SJCRH30 (cell line): ENCODE measurements at regions not wholly inside any gene's neighbourhood (a gene's known extent, or its start where the extent isn't known, plus 50 kb on each side); places are given as distances from the start of the nearest gene placed in this dataset.

Experiments
- DNase-seq, 2 experiments: peaks; one replicate each; pipeline ENCODE4 v3.0.0-alpha.2; 2015 to 2020
- H3K27ac ChIP-seq: fragments of 250-450 bp; sonication (Bioruptor Pico); 2 replicates; pipeline ENCODE4 v1.5.1; 2020; ENCODE audit warnings: mild to moderate bottlenecking, moderate library complexity
- H3K27me3 ChIP-seq: fragments of 250-450 bp; sonication (Bioruptor Pico); 2 replicates; pipeline ENCODE4 v1.5.1; 2020; ENCODE audit warnings: mild to moderate bottlenecking, moderate library complexity
- H3K36me3 ChIP-seq: fragments of 250-450 bp; sonication (Bioruptor Pico); 2 replicates; pipeline ENCODE4 v1.5.1; 2020; ENCODE audit warnings: mild to moderate bottlenecking, moderate library complexity
- H3K4me1 ChIP-seq: fragments of 250-450 bp; sonication (Bioruptor Pico); 2 replicates; pipeline ENCODE4 v1.5.1; 2020; ENCODE audit warnings: mild to moderate bottlenecking, moderate library complexity
- H3K4me3 ChIP-seq: fragments of 250-450 bp; sonication (Bioruptor Pico); 2 replicates; pipeline ENCODE4 v1.5.1; 2020; ENCODE audit warnings: mild to moderate bottlenecking, moderate library complexity
- H3K9me3 ChIP-seq: fragments of 250-450 bp; sonication (Bioruptor Pico); replicated peaks from 2 replicates; pipeline ENCODE4 v1.5.1; 2020; ENCODE audit warnings: mild to moderate bottlenecking, moderate library complexity

DNA sequence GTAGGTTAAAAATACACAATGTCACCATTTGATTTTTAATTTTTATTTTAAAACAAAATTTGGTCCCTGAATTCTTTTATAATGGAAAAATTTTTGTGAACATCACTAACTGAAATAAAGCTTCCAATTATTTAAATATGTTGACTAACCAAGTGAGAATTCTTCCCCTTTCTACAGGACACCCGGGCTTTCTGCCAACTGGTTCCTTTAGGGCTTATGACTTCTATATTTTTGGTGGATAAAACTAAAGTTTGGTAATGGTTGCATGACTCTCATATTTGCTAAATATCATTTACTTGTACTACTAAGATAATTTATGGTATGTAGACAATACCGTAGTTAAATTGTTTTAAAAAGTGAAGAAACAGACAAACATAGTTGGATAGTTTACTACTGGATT is 291.0 kb upstream of the DOK6 start:
- Histone ChIP-seq H3K4me1 (no peaks in the 10 kb centered on the region), H3K27ac (no peak overlapping the region), H3K9me3 (no peaks in the 10 kb centered on the region), H3K4me3 (no peak overlapping the region), H3K27me3 (no peaks in the 10 kb centered on the region), H3K36me3 (no peaks in the 10 kb centered on the region)
- DNase-seq: no peak

DNA sequence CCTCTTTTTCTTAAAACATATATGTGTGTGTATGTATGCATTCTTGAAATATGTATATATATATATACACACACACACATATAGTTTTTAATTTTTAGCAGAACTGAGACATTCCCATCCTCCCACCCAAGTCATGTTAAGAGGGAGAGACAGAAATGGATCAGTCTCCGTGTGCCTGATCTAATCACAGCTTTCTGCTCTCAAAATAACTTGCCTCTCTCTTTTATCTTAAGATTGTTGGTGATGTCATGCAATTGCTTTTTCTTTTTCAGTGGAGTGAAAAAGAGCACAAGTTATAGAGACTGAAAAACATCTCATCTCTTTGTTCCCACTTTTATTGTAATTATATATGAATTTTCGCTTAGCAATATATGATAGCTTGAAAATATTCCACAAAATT is 279.9 kb upstream of the DOK6 start:
- H3K27me3 ChIP-seq: no peaks in the 10 kb centered on the region
- H3K4me3 ChIP-seq: no peak overlapping the region
- no peaks in the 10 kb centered on the region for H3K9me3 ChIP-seq
- no peaks in the 10 kb centered on the region for H3K4me1 ChIP-seq
- H3K36me3 ChIP-seq: no peaks in the 10 kb centered on the region
- H3K27ac ChIP-seq: no peak overlapping the region
- DNase-seq: no peak

DNA sequence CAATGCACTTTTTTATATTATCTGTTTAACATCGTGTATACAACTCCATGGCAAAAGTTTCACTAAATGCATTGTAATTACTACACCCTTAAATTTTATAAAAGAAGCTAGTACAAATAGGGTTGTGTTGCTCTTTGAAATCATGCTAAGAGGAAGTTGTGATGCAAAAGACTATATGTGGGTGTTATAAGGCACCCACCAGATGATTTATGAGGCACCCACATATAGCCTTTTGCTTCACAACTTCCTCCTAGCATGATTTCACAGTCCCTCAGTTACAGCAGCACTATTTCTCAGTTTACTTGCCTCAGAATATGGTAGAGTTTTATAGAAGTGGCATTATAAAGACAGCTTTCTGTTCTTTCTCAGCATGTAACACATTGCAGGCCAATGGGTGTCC is 277.3 kb upstream of the DOK6 start:
- H3K36me3 ChIP-seq: no peaks in the 10 kb centered on the region
- no peak for DNase-seq
- no peak overlapping the region for H3K27ac ChIP-seq
- H3K27me3 ChIP-seq: no peaks in the 10 kb centered on the region
- no peaks in the 10 kb centered on the region for H3K4me1 ChIP-seq
- H3K4me3 ChIP-seq: no peak overlapping the region
- H3K9me3 ChIP-seq: no peaks in the 10 kb centered on the region

DNA sequence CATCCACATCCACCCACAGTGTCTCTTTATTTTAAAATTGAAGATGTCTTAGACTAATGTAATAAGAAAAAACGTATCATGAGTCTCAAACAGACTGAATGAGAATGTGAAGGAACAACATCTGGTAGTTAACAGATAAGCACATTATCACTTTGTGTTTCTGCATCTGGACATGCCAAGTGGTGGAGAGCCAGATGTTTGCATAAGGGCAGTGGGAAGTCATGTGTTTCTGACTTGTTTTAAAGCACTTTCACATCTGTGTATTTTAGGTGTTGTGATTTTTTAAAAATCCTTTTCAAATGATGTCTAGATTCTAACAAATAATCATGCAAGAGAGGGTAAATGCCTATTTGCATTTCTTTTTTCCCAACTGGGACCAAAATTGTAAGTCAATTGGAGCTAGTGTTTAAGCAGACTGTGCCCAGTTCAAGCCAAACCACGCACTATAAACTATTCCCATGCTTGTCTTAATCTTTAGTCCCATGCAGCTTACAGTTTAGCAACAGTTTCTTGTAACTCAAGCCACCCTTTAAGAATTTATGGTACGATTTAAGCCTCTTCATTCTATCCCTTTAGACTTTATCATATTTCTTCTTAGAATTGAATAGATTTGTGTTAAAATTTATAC is 272.7 kb upstream of the DOK6 start:
- DNase-seq: no peak
- no peaks in the 10 kb centered on the region for H3K36me3 ChIP-seq
- no peaks in the 10 kb centered on the region for H3K27me3 ChIP-seq
- no peak overlapping the region for H3K27ac ChIP-seq
- H3K4me3 ChIP-seq: no peak overlapping the region
- H3K4me1 ChIP-seq: no peaks in the 10 kb centered on the region
- no peaks in the 10 kb centered on the region for H3K9me3 ChIP-seq

DNA sequence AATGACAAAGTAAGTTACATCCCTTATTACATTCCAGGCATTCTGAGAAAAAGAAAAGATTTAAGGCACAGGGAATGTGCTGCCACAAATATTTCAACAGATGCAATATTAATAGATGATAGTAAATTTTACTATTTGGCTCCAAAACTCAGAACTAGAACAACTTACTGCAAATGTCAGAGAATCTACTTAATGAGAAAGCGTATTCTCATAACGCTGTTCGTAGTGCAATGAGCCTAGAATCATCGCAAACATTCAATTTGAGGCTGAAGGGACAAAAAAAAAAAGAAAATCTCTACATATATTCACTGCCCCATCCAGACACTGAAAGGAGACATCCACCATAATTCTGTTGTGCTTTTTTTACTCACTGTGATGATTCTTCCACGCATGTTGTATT is 272.1 kb upstream of the DOK6 start:
- DNase-seq: no peak
- H3K27ac ChIP-seq: no peak overlapping the region
- no peaks in the 10 kb centered on the region for H3K9me3 ChIP-seq
- no peaks in the 10 kb centered on the region for H3K27me3 ChIP-seq
- no peak overlapping the region for H3K4me3 ChIP-seq
- H3K4me1 ChIP-seq: no peaks in the 10 kb centered on the region
- no peaks in the 10 kb centered on the region for H3K36me3 ChIP-seq

DNA sequence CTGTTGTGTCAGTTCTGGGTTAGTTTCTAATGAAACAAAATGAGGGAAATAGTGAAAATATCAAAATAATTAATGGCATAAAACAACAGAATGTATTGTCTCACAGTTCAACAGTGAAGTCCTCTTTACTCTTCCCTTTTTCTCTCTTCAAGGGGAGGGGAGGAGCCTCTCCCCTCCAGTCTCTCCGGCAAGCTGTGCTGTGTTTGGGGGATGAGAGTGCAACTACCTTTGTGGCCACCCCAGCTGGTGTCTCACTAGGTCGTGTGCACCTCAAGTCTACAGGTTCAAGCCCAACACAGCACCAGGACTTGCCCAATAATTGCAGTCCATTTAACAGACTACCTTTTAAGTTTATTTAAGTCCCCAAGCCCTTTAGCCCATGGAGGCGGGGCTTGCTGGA is 271.7 kb upstream of the DOK6 start:
- Histone ChIP-seq H3K27me3 (no peaks in the 10 kb centered on the region), H3K4me3 (no peak overlapping the region), H3K36me3 (no peaks in the 10 kb centered on the region), H3K9me3 (no peaks in the 10 kb centered on the region), H3K27ac (no peak overlapping the region), H3K4me1 (no peaks in the 10 kb centered on the region)
- DNase-seq: no peak

DNA sequence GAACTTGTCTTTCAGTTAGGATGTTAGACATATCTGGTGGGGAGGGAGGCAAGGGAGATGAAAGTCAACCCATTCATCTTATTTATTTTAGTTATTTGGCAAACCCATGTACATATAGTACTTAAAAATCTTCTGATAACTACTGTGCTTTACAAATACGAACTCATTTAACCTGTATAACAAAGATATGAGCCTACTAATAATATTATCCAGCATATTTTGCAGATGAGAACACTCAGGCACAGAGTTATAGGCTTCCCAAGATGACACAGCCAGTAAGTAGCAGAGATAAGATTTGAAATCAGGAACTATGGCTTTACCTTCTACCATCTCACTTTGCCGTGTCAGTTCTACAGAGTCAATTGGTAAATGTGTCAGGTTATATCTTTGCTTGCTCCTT is 262.6 kb upstream of the DOK6 start:
- H3K36me3 ChIP-seq: no peaks in the 10 kb centered on the region
- no peaks in the 10 kb centered on the region for H3K9me3 ChIP-seq
- no peak overlapping the region for H3K27ac ChIP-seq
- no peak overlapping the region for H3K4me3 ChIP-seq
- H3K27me3 ChIP-seq: no peaks in the 10 kb centered on the region
- no peak for DNase-seq
- no peaks in the 10 kb centered on the region for H3K4me1 ChIP-seq

DNA sequence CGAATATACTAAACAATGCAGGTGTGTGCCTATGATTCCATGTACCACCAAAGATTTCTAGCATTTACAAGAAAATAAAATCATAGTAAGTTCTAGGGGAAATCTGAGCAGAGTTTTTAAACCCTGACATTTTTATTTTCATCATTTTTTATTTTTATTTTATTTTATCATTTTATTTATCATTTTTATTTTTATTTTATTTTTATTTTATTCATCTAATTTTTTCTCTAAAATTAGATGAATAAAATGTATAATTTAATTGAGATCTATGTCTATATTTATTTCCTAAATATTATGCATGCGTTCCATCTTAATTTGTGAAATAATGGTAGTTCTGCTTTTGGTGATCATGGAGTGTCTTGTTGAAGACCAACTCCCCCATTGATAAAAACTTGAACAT is 257.6 kb upstream of the DOK6 start:
- Histone ChIP-seq H3K4me1 (no peaks in the 10 kb centered on the region), H3K9me3 (no peaks in the 10 kb centered on the region), H3K27me3 (no peaks in the 10 kb centered on the region), H3K36me3 (no peaks in the 10 kb centered on the region), H3K27ac (no peak overlapping the region), H3K4me3 (no peak overlapping the region)
- no peak for DNase-seq

DNA sequence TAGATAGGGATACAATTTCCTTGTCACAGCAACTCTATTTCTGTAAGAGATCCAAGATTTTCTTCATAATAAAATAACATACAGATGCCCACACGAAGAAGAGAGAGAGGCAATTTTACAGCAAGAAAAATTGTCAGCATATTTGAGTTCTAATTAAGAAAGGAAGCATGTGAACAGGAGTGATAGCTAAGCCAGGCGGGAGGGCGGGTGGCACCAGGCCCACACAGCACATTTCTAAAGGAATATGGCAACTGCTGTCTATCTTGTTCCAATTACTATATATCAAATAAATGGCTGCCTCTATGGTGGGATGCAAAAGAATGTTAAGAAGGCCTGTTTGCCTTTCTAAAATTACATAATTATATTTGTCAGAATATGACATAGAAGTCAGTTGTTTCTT is 248.3 kb upstream of the DOK6 start:
- no peaks in the 10 kb centered on the region for H3K36me3 ChIP-seq
- H3K4me1 ChIP-seq: no peaks in the 10 kb centered on the region
- H3K9me3 ChIP-seq: no peaks in the 10 kb centered on the region
- no peak overlapping the region for H3K4me3 ChIP-seq
- H3K27me3 ChIP-seq: no peaks in the 10 kb centered on the region
- no peak overlapping the region for H3K27ac ChIP-seq
- DNase-seq: no peak

DNA sequence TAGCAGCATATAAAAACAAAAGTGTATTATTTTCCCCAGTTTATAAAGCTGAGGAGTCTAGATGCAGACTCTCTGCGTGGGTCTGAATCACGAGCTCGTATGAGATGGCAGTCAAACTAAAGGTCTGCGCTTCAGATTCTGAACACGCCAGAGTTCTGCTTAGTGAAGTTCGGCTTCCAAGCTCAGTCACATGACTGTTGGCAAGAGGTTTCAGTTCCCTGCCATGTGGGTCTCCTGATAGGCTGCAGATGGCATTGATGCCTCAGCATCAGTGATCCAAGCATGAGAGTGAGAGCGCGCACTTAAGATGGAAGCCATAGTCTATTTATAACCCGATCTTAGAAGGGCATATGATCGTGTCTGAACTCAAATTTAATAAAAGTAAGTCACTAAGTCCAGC is 242.8 kb upstream of the DOK6 start:
- DNase-seq: no peak
- H3K9me3 ChIP-seq: no peaks in the 10 kb centered on the region
- H3K36me3 ChIP-seq: no peaks in the 10 kb centered on the region
- H3K4me1 ChIP-seq: no peaks in the 10 kb centered on the region
- H3K4me3 ChIP-seq: no peak overlapping the region
- H3K27ac ChIP-seq: no peak overlapping the region
- no peaks in the 10 kb centered on the region for H3K27me3 ChIP-seq

DNA sequence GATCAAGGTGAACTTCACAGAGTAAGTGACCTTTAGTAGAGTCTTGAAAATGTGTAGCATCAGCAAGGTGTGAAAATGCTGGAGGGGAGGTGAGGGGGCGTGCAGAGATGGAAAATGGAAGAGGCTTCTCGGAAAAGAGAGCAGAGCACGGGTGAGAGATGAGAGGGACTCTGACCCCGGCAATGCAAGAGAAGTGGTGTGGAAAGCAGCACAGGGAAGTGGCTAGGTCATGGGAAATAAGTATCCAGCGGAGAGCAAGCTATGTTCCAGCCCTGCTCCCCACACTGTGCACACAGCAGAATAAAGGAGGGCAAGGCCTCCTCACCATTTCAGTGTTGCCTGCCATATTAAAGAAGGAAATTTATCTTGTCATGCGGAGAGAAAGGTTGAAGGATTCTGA is 241.7 kb upstream of the DOK6 start:
- Histone ChIP-seq H3K27me3 (no peaks in the 10 kb centered on the region), H3K36me3 (no peaks in the 10 kb centered on the region), H3K27ac (no peak overlapping the region)

DNA sequence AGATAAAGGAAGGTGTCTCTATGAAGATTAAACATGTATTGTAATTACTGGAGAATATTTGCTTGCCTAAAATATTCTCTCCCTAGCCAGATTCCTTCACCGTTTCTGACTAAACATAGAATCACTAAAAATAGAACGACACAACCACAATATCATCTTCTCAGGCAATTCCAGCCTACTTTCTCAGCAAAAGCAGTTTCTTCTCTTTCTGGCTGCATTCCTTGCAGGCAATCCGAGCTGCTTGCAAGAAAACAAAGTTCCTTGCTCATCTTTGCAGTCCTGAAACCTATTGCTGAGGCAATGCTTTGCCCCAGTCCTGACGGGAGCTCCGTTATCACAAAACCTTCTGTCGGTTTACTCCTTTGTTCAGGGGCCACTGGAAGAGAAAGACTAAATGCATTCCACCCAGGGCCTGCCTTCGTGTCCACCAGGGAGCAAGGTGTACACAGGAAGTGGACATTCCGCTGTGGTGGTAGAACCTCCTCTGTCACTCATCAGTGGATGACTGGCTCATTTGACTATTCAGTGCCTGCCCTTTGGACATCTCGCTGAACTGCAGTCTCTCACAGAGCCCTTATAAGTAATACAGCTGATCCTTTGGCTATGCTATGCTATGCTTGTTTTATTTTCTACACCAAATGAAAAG is 239.2 kb upstream of the DOK6 start:
- Histone ChIP-seq H3K4me1 (no peaks in the 10 kb centered on the region), H3K27me3 (no peaks in the 10 kb centered on the region), H3K27ac (no peak overlapping the region), H3K4me3 (no peak overlapping the region), H3K36me3 (no peaks in the 10 kb centered on the region), H3K9me3 (no peaks in the 10 kb centered on the region)
- no peak for DNase-seq

More for the DNA sequence above, 241.7 kb upstream of the DOK6 start:
- DNase-seq: no peak
- no peaks in the 10 kb centered on the region for H3K4me1 ChIP-seq
- no peak overlapping the region for H3K4me3 ChIP-seq
- no peaks in the 10 kb centered on the region for H3K9me3 ChIP-seq

DNA sequence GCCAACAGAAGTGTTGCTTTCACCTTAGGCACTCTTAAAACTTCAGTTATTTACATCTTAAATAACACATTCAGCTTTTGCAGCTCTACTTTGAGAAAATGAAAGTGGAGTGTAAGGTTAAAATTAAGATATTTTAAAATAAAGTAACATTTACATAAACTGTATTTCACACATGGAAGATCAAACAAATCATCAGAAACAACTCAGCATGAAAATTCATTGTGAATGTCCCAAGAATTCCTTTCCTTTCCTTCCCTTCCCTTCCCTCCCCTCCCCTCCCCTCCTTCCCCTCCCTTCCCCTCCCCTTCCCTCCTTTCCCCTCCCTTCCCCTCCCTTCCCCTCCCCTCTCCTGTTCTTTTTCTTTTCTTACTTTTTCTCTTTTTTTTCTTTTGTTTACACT is 238.0 kb upstream of the DOK6 start:
- no peak overlapping the region for H3K27ac ChIP-seq
- no peaks in the 10 kb centered on the region for H3K36me3 ChIP-seq
- no peak overlapping the region for H3K4me3 ChIP-seq
- DNase-seq: no peak
- no peaks in the 10 kb centered on the region for H3K9me3 ChIP-seq
- H3K4me1 ChIP-seq: no peaks in the 10 kb centered on the region
- H3K27me3 ChIP-seq: no peaks in the 10 kb centered on the region

DNA sequence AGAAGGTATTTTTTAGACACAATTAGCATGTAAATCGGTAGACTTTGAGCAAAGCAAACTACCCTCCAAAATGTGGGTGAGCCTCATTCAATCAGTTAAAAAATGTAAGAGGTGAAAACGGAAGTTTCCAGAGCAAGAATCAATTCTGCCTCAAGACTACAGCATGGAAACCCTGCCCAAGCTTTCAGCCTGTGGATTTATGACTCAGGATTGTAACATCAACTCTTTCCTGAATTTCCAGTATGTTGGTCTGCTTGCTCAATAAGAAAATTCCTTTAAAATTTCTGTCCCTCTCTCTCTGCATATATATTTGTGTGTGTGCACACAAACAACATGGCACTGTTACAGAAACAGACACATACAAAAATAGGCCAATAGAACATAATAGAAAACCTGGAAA is 228.6 kb upstream of the DOK6 start:
- no peak for DNase-seq
- Histone ChIP-seq H3K4me1 (no peaks in the 10 kb centered on the region), H3K27me3 (no peaks in the 10 kb centered on the region), H3K9me3 (no peaks in the 10 kb centered on the region), H3K27ac (no peak overlapping the region), H3K4me3 (no peak overlapping the region), H3K36me3 (no peaks in the 10 kb centered on the region)

DNA sequence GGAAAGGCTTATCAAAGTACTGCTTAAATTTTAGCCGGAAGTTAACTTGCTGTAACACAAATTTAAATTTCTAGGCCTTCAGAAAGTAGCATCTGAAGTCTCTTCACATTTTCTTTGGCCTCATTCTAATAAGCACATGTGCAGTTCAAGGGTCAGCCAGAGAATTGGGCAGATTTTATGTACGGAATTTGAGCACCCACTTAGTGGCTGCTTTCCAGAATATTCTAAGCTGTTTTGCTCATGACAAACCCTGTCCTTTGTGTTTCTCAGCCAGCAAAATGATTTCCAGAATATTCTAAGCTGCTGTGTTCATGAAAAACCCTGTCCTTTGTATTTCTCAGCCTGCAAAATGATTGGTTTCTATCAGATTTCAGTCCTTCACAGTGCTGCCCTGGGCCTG is 225.0 kb upstream of the DOK6 start:
- Histone ChIP-seq H3K9me3 (no peaks in the 10 kb centered on the region), H3K36me3 (no peaks in the 10 kb centered on the region), H3K4me3 (no peak overlapping the region), H3K27me3 (no peaks in the 10 kb centered on the region), H3K4me1 (no peaks in the 10 kb centered on the region), H3K27ac (no peak overlapping the region)
- no peak for DNase-seq

DNA sequence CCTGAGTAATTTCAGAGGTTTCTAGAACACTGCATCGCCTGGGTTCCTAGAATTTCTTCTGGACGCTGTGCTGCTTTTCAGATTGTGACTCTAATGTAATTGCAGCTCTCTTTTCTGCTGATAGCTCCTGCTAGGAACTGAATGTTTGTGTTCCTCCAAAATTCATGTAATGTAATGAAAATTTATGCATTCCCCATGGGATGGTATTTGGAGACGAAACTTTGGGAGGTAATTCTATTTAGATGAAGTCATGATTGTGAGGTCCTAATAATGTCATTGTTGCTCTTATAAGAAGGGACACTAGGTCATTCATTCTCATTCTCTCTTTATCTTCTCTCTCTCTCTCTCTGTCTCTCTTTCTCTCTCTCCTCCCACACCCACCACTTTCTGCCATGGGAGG is 223.9 kb upstream of the DOK6 start:
- no peaks in the 10 kb centered on the region for H3K4me1 ChIP-seq
- H3K27ac ChIP-seq: no peak overlapping the region
- no peak overlapping the region for H3K4me3 ChIP-seq
- no peak for DNase-seq
- no peaks in the 10 kb centered on the region for H3K27me3 ChIP-seq
- no peaks in the 10 kb centered on the region for H3K36me3 ChIP-seq
- H3K9me3 ChIP-seq: no peaks in the 10 kb centered on the region
